ENCODE measurements at regions not wholly inside any gene's neighbourhood (a gene's known extent, or its start where the extent isn't known, plus 50 kb on each side); places are given as distances from the start of the nearest gene placed in this dataset.
"Not testable (repeated sequence)": the region's sequence is repeated elsewhere in the genome, so short reads cannot be mapped to it uniquely, and the experiment has no call there.

GRCh38 chr4:57764856-57765255 lies 654.7 kb upstream of the IGFBP7 start:
- Histone ChIP-seq H3K36me3 (no peaks in the 10 kb centered on the region), H3K4me3 (no peak overlapping the region), H3K4me1 (no peaks in the 10 kb centered on the region), H3K27ac (no peak overlapping the region), H3K9me3 (no peaks in the 10 kb centered on the region), H3K27me3 (no peaks in the 10 kb centered on the region)
- 81 to 90% methylated on average over 5 of the region's 5 CpGs for WGBS, 2 donors
- no peak for TF ChIP-seq POLR2A (IDR thresholded peaks at IDR 0.05)
- TF ChIP-seq EP300 (IDR thresholded peaks at IDR 0.05): no peak
- TF ChIP-seq CTCF (IDR thresholded peaks at IDR 0.05): no peak
- no peak for DNase-seq (ENCODE audit: low spot score in 2 of 2)

GRCh38 chr4:57763070-57763469 lies 652.9 kb upstream of the IGFBP7 start:
- H3K4me3 ChIP-seq: no peak overlapping the region
- 85 to 86% methylated on average over 2 of the region's 2 CpGs for WGBS, 2 donors
- H3K27ac ChIP-seq: no peak overlapping the region
- TF ChIP-seq POLR2A (IDR thresholded peaks at IDR 0.05) (no peak), EP300 (IDR thresholded peaks at IDR 0.05) (no peak), CTCF (IDR thresholded peaks at IDR 0.05) (no peak)
- no peaks in the 10 kb centered on the region for H3K9me3 ChIP-seq
- no peaks in the 10 kb centered on the region for H3K4me1 ChIP-seq
- no peaks in the 10 kb centered on the region for H3K36me3 ChIP-seq
- no peak for DNase-seq (ENCODE audit: low spot score in 2 of 2)
- no peaks in the 10 kb centered on the region for H3K27me3 ChIP-seq

- Histone ChIP-seq H3K4me3 (no peak overlapping the region), H3K27ac (no peak overlapping the region), H3K9me3 (peaks cover 0 to 16% (median 0%) of the 10 kb centered on the region in 4 donors), H3K27me3 (no peaks in the 10 kb centered on the region), H3K4me1 (no peaks in the 10 kb centered on the region), H3K36me3 (no peaks in the 10 kb centered on the region)
- WGBS, 2 donors: 94% methylated on average over 1 of the region's 1 CpG
- no peak for TF ChIP-seq EP300 (IDR thresholded peaks at IDR 0.05)
- TF ChIP-seq POLR2A (IDR thresholded peaks at IDR 0.05): no peak
- TF ChIP-seq CTCF (IDR thresholded peaks at IDR 0.05): no peak
- no peak for DNase-seq (ENCODE audit: low spot score in 2 of 2)
Observed at GRCh38 chr4:57740625-57741190, 630.5 kb upstream of the IGFBP7 start.

GRCh38 chr4:57736781-57737180 lies 626.6 kb upstream of the IGFBP7 start:
- H3K9me3 ChIP-seq: no peaks in the 10 kb centered on the region
- H3K4me1 ChIP-seq: no peaks in the 10 kb centered on the region
- H3K36me3 ChIP-seq: no peaks in the 10 kb centered on the region
- H3K4me3 ChIP-seq: no peak overlapping the region
- no peak for DNase-seq (ENCODE audit: low spot score in 2 of 2)
- H3K27ac ChIP-seq: no peak overlapping the region
- 56 to 60% methylated on average over 3 of the region's 3 CpGs for WGBS, 2 donors
- no peak for TF ChIP-seq POLR2A (IDR thresholded peaks at IDR 0.05)
- no peak for TF ChIP-seq CTCF (IDR thresholded peaks at IDR 0.05)
- no peak for TF ChIP-seq EP300 (IDR thresholded peaks at IDR 0.05)
- H3K27me3 ChIP-seq: no peaks in the 10 kb centered on the region

- H3K27me3 ChIP-seq: no peaks in the 10 kb centered on the region
- no peaks in the 10 kb centered on the region for H3K36me3 ChIP-seq
- H3K4me1 ChIP-seq: no peaks in the 10 kb centered on the region
- H3K4me3 ChIP-seq: no peak overlapping the region
- no peaks in the 10 kb centered on the region for H3K9me3 ChIP-seq
- no peak for TF ChIP-seq POLR2A (IDR thresholded peaks at IDR 0.05)
- TF ChIP-seq CTCF (IDR thresholded peaks at IDR 0.05): no peak
- no peak for TF ChIP-seq EP300 (IDR thresholded peaks at IDR 0.05)
- no peak for DNase-seq (ENCODE audit: low spot score in 2 of 2)
- H3K27ac ChIP-seq: no peak overlapping the region
- WGBS, 2 donors: 81 to 83% methylated on average over 4 of the region's 4 CpGs
Observed at GRCh38 chr4:57734104-57734670, 624.0 kb upstream of the IGFBP7 start.

GRCh38 chr4:57729775-57730570 lies 619.8 kb upstream of the IGFBP7 start:
- DNase-seq (ENCODE audit: low spot score in 2 of 2); H3K36me3 ChIP-seq; H3K9me3 ChIP-seq; H3K4me1 ChIP-seq; H3K27me3 ChIP-seq; H3K27ac ChIP-seq; H3K4me3 ChIP-seq: not testable (repeated sequence)
- 86% methylated on average over 17 to 27 of the region's 33 CpGs for WGBS, 2 donors
